ENCODE measurements at regions not wholly inside any gene's neighbourhood (a gene's known extent, or its start where the extent isn't known, plus 50 kb on each side); places are given as distances from the start of the nearest gene placed in this dataset.

- Mint-ChIP-seq H3K27me3 (no peaks in the 10 kb centered on the region), H3K36me3 (ENCODE audit: low read depth) (no peaks in the 10 kb centered on the region), H3K4me1 (no peaks in the 10 kb centered on the region), H3K4me3 (no peak overlapping the region), H3K9me3 (no peaks in the 10 kb centered on the region), H3K27ac (no peak overlapping the region)
- no peak for DNase-seq
- ChIA-PET POLR2A (no interaction called here), CTCF (no interaction called here)
These were observed 50.8 kb upstream of the TNFSF18 start for GRCh38 chr1:173101589-173101988.

- Mint-ChIP-seq H3K36me3 (ENCODE audit: low read depth) (no peaks in the 10 kb centered on the region), H3K4me1 (no peaks in the 10 kb centered on the region), H3K4me3 (no peak overlapping the region), H3K27me3 (no peaks in the 10 kb centered on the region), H3K27ac (no peak overlapping the region), H3K9me3 (no peaks in the 10 kb centered on the region)
- DNase-seq: no peak
- ChIA-PET CTCF (no interaction called here), POLR2A (no interaction called here)
These were observed 49.9 kb upstream of the TNFSF18 start for GRCh38 chr1:173100476-173101107.

Measured in activated CD4-positive, alpha-beta memory T cell treated with anti-CD3 and anti-CD28 coated beads, Interleukin-2, amount 10 ng/mL, durations not matched to agents 7 days and 5 days (primary cell).